PFSK-1 (cell line): ENCODE measurements at regions not wholly inside any gene's neighbourhood (a gene's known extent, or its start where the extent isn't known, plus 50 kb on each side); places are given as distances from the start of the nearest gene placed in this dataset.

ENCODE experiments used
- FOXP2 ChIP-seq: optimal IDR thresholded peaks from 2 replicates; pipeline ENCODE3; 2011; ENCODE audit warnings: borderline replicate concordance, control low read depth, inconsistent platforms; ENCODE audit not compliant: insufficient read depth; ENCODE audit errors: extremely low read length, extremely low read depth
- POLR2AphosphoS5 ChIP-seq: IDR thresholded peaks from 2 replicates; pipeline ENCODE4 v1.6.1; 2012; ENCODE audit warnings: low read depth, mild to moderate bottlenecking, control low read depth, low read length, moderate library complexity
- SIN3A ChIP-seq: IDR thresholded peaks from 2 replicates; pipeline ENCODE4 v1.6.1; 2012; ENCODE audit warnings: mild to moderate bottlenecking, low read length, moderate library complexity, borderline replicate concordance; ENCODE audit not compliant: insufficient read depth
- TAF1 ChIP-seq: IDR thresholded peaks from 2 replicates; pipeline ENCODE4 v1.6.1; 2012; ENCODE audit warnings: low read length, control low read depth, borderline replicate concordance; ENCODE audit not compliant: insufficient read depth
- TF ChIP-seq, protein P1 (sequence below), 2 experiments: IDR thresholded peaks; 2 replicates each; pipeline versions ENCODE4 v1.6.1 to v1.8.0; 2011 to 2012; ENCODE audit warnings: low read depth in 2 of 2, low read length in 2 of 2, control low read depth in 1 of 2, inconsistent platforms in 1 of 2, mild to moderate bottlenecking in 1 of 2, moderate library complexity in 1 of 2; ENCODE audit not compliant: insufficient read depth in 1 of 2

DNA sequence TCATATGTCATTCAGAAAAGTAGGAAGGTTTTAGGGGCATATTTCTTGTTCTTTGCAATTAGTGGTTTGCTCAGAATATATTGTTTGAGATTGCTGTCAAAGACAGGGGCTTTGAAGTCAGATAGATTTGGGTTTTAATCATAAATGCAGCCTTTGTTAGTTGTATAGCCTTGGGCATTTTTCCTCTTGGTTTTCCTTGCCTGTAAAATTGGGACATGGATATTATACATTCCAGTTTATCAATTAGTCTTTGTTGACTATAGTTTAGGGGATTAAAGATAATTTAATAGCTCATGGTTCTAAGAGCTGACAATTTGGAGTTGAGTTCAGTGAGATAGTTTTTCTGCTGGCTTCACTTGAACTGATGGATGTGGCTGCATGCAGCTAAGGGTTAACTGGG lies 88.9 kb downstream of the DMAC1 start:
- TF ChIP-seq FOXP2 (no peak), POLR2AphosphoS5 (no peak), SIN3A (no peak), TAF1 (no peak)
- TF ChIP-seq, protein P1, sequence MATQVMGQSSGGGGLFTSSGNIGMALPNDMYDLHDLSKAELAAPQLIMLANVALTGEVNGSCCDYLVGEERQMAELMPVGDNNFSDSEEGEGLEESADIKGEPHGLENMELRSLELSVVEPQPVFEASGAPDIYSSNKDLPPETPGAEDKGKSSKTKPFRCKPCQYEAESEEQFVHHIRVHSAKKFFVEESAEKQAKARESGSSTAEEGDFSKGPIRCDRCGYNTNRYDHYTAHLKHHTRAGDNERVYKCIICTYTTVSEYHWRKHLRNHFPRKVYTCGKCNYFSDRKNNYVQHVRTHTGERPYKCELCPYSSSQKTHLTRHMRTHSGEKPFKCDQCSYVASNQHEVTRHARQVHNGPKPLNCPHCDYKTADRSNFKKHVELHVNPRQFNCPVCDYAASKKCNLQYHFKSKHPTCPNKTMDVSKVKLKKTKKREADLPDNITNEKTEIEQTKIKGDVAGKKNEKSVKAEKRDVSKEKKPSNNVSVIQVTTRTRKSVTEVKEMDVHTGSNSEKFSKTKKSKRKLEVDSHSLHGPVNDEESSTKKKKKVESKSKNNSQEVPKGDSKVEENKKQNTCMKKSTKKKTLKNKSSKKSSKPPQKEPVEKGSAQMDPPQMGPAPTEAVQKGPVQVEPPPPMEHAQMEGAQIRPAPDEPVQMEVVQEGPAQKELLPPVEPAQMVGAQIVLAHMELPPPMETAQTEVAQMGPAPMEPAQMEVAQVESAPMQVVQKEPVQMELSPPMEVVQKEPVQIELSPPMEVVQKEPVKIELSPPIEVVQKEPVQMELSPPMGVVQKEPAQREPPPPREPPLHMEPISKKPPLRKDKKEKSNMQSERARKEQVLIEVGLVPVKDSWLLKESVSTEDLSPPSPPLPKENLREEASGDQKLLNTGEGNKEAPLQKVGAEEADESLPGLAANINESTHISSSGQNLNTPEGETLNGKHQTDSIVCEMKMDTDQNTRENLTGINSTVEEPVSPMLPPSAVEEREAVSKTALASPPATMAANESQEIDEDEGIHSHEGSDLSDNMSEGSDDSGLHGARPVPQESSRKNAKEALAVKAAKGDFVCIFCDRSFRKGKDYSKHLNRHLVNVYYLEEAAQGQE (IDR thresholded peaks at IDR 0.05; ENCODE audit: insufficient read depth in 1 of 2, low read depth in 2 of 2, low read length in 2 of 2) = no peak

DNA sequence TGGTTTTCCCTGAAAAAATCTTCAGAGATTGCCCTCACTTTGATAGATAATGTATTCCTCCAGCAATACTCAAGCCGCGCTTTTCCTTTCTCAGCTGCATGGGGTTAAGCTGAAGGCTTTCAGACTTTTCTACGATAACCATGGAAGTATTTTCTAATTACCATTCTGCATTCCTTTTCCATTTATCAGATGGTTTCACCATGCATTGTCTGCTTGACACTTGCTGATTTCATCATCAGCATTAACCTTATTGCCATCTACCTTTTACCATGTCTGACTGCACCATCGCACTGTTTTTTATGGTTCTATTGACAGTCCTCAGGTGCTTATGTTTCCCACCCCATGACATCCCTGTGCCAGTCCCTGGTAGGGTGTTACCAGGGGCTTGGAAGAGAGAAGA lies 91.6 kb downstream of the DMAC1 start:
- TF ChIP-seq, protein P1 (IDR thresholded peaks at IDR 0.05; ENCODE audit: insufficient read depth in 1 of 2, low read depth in 2 of 2, low read length in 2 of 2) = no peak
- no peak for TF ChIP-seq FOXP2

- TF ChIP-seq POLR2AphosphoS5 = no peak
- TF ChIP-seq, protein P1 (IDR thresholded peaks at IDR 0.05; ENCODE audit: insufficient read depth in 1 of 2, low read depth in 2 of 2, low read length in 2 of 2) = no peak
- TF ChIP-seq TAF1 = no peak
- no peak for TF ChIP-seq SIN3A
- no peak for TF ChIP-seq FOXP2
Measured at GRCh38 chr9:7704543-7704942, 95.0 kb downstream of the DMAC1 start.

DNA sequence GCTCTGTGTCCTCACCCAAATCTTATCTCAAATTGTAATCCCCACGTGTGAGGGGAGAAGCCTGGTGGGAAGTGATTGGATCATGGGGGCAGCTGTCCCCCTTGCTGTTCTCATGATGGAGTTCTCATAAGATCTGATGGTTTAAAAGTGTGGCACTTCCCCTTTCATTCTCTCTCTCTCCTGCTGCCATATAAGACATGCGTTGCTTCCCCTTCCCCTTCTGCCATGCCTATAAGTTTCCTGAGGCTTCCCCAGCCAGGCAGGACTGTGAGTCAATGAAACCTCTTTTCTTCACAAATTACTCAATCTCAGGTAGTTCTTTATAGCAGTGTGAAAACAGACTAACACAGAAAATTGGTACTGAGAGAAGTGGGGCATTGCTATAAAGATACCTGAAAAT lies 107.7 kb downstream of the DMAC1 start:
- no peak for TF ChIP-seq FOXP2
- TF ChIP-seq, protein P1 (IDR thresholded peaks at IDR 0.05; ENCODE audit: insufficient read depth in 1 of 2, low read depth in 2 of 2, low read length in 2 of 2) = no peak
- TF ChIP-seq POLR2AphosphoS5 = no peak
- TF ChIP-seq TAF1 = no peak
- no peak for TF ChIP-seq SIN3A

GRCh38 chr9:7690014-7690413 lies 109.6 kb downstream of the DMAC1 start:
- TF ChIP-seq, protein P1 (IDR thresholded peaks at IDR 0.05; ENCODE audit: insufficient read depth in 1 of 2, low read depth in 2 of 2, low read length in 2 of 2) = no peak
- TF ChIP-seq POLR2AphosphoS5 (no peak), SIN3A (no peak), TAF1 (no peak)
